ENCODE measurements at regions not wholly inside any gene's neighbourhood (a gene's known extent, or its start where the extent isn't known, plus 50 kb on each side); places are given as distances from the start of the nearest gene placed in this dataset.
A peak's percentile ranks its signal among the peaks of the same experiment; 100 is the strongest.

DNA sequence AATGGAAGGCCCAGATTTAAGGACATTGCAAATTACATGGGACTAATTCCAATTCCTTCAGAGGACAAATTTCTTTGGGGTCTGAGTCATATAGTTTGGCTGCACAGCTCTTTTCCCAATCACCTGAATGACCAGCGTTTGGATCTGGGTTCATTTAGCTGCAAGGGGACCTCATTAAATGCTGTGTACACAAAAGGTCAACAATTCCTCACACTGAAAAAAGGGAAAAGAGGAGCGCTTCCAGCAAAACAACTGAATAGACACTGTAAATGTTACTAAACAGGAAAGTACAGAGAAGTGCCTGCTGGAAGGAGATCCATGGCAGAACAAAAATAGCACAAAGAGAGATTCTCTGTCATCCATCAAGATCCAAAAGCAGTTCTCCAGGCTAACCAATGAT is 356.0 kb upstream of the LMCD1 start:
- H3K27me3 ChIP-seq (ENCODE audit: control insufficient read depth, insufficient read depth, low read length): no peaks in the 10 kb centered on the region
- no peak for DNase-seq (ENCODE audit: low read depth)
- H3K36me3 ChIP-seq (ENCODE audit: control insufficient read depth, insufficient read depth, low read length): no peaks in the 10 kb centered on the region
- no peak overlapping the region for H3K4me3 ChIP-seq (ENCODE audit: low read depth, low read length)
- TF ChIP-seq, protein P1, sequence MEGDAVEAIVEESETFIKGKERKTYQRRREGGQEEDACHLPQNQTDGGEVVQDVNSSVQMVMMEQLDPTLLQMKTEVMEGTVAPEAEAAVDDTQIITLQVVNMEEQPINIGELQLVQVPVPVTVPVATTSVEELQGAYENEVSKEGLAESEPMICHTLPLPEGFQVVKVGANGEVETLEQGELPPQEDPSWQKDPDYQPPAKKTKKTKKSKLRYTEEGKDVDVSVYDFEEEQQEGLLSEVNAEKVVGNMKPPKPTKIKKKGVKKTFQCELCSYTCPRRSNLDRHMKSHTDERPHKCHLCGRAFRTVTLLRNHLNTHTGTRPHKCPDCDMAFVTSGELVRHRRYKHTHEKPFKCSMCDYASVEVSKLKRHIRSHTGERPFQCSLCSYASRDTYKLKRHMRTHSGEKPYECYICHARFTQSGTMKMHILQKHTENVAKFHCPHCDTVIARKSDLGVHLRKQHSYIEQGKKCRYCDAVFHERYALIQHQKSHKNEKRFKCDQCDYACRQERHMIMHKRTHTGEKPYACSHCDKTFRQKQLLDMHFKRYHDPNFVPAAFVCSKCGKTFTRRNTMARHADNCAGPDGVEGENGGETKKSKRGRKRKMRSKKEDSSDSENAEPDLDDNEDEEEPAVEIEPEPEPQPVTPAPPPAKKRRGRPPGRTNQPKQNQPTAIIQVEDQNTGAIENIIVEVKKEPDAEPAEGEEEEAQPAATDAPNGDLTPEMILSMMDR (IDR thresholded peaks at IDR 0.05; ENCODE audit: insufficient read depth, low read length, poor library complexity, severe bottlenecking): no peak

DNA sequence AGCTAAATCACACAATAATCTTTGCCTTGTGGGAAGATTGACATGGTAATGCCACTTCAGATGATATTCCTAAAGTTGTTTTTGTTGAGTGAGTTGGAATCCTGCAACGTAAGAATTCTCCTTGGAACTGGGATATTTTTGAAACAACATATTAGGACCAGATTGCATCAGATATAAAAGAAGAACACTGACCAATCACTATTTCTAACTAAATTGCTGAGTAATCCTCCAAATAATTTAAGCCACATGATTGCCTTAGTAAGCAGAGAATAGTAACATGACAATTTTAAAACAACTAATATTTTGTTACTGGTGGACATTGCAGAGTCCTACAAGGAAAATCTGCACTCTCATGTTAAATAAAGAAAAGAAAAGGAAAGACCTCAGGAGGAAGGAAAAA is 353.9 kb upstream of the LMCD1 start:
- DNase-seq (ENCODE audit: low read depth): no peak
- Histone ChIP-seq H3K27me3 (ENCODE audit: control insufficient read depth, insufficient read depth, low read length) (no peaks in the 10 kb centered on the region), H3K4me3 (ENCODE audit: low read depth, low read length) (no peak overlapping the region), H3K36me3 (ENCODE audit: control insufficient read depth, insufficient read depth, low read length) (no peaks in the 10 kb centered on the region)
- TF ChIP-seq, protein P1 (IDR thresholded peaks at IDR 0.05; ENCODE audit: insufficient read depth, low read length, poor library complexity, severe bottlenecking): no peak

DNA sequence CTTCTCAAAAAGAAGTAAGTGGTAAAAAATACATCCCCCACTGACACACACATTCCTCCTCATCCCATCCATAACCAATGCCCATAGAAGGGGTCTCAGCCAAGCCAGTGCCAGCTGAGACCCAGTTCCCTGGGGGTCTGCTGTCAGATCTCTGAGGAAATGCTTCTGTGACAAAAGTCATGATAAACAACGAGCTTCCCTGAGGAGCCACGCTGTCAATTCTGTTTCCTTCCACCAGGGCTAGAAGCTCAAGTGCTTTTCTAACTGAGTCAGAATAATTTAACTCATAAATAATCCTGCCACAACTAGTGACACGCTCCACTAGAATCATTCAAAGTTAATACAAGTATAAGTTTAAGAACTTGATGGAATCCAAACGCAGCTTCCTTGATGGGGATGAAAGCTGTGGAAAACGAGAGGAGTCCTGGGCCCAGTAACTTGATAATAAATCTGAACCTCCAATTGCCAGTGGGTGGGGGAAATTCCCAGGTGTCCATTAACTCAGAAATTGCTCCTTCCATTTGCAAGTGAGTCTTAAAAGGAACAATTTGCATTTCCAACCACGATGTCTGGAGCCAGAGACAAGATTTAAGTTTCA is 348.7 kb upstream of the LMCD1 start:
- Histone ChIP-seq H3K36me3 (ENCODE audit: control insufficient read depth, insufficient read depth, low read length) (no peaks in the 10 kb centered on the region), H3K27me3 (ENCODE audit: control insufficient read depth, insufficient read depth, low read length) (no peaks in the 10 kb centered on the region), H3K4me3 (ENCODE audit: low read depth, low read length) (no peak overlapping the region)
- TF ChIP-seq, protein P1 (IDR thresholded peaks at IDR 0.05; ENCODE audit: insufficient read depth, low read length, poor library complexity, severe bottlenecking): peak; percentile 45
- DNase-seq (ENCODE audit: low read depth): no peak

DNA sequence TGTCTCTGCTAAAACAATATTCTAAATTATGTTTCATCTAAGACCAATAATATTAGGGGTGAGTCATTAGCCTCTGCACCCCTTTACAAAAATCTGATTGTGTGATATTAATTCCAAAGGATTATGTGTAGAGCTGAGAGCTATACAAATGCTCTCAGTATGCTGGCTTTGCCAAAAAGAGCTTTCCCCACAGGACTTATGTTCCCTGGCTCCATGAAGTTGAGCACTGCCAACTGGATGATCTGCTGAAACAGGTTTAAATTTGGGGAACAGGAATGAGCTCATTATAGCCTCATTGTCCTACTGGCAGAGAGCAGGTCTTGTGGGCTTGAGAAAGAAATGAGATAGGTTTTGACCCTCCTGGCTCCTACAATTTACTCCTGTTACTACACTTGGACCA is 347.8 kb upstream of the LMCD1 start:
- no peaks in the 10 kb centered on the region for H3K36me3 ChIP-seq (ENCODE audit: control insufficient read depth, insufficient read depth, low read length)
- TF ChIP-seq, protein P1 (IDR thresholded peaks at IDR 0.05; ENCODE audit: insufficient read depth, low read length, poor library complexity, severe bottlenecking): no peak
- no peaks in the 10 kb centered on the region for H3K27me3 ChIP-seq (ENCODE audit: control insufficient read depth, insufficient read depth, low read length)
- no peak overlapping the region for H3K4me3 ChIP-seq (ENCODE audit: low read depth, low read length)
- DNase-seq (ENCODE audit: low read depth): no peak

DNA sequence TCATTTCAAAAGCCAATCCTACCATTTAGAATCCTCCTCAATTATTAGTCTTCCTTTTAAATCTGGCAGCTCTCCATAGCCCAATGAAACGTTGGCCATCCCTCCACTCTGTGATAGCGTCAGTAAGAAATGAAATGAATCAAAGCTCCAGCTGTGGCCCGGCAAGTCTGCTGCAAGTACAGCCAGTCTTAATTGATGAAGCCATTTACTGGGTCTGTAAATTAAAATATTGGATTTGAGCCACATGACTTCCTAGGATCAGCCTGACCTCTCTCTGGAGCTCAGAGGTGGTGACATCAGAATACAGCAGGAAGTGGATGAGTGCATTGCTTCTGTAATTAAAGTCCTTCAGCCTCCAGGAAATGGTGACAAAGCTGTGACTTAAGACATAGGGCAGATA is 347.0 kb upstream of the LMCD1 start:
- no peak for DNase-seq (ENCODE audit: low read depth)
- no peaks in the 10 kb centered on the region for H3K27me3 ChIP-seq (ENCODE audit: control insufficient read depth, insufficient read depth, low read length)
- H3K36me3 ChIP-seq (ENCODE audit: control insufficient read depth, insufficient read depth, low read length): no peaks in the 10 kb centered on the region
- TF ChIP-seq, protein P1 (IDR thresholded peaks at IDR 0.05; ENCODE audit: insufficient read depth, low read length, poor library complexity, severe bottlenecking): no peak
- H3K4me3 ChIP-seq (ENCODE audit: low read depth, low read length): no peak overlapping the region

DNA sequence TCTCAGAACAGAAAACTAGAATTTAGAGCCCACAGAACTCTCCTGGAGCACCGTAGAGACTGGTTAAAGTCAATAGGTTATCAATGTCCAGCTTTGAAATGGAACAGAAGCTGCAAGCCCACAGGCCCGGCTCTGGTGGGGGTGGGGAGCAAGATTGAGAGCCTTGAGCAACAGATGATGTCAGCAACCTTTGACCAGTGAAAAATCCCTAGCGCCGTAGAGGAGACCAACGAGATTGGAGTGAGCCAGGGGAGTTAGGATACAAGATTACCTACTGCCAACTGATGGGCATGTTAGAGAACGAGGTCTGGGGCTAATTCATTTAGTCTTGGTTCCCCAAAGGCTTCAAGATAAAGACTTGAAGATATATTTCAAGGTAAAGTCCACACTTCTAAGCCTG is 345.5 kb upstream of the LMCD1 start:
- DNase-seq (ENCODE audit: low read depth): no peak
- no peaks in the 10 kb centered on the region for H3K36me3 ChIP-seq (ENCODE audit: control insufficient read depth, insufficient read depth, low read length)
- H3K4me3 ChIP-seq (ENCODE audit: low read depth, low read length): no peak overlapping the region
- TF ChIP-seq, protein P1 (IDR thresholded peaks at IDR 0.05; ENCODE audit: insufficient read depth, low read length, poor library complexity, severe bottlenecking): no peak
- no peaks in the 10 kb centered on the region for H3K27me3 ChIP-seq (ENCODE audit: control insufficient read depth, insufficient read depth, low read length)
